ENCODE measurements at regions not wholly inside any gene's neighbourhood (a gene's known extent, or its start where the extent isn't known, plus 50 kb on each side); places are given as distances from the start of the nearest gene placed in this dataset.
"Not testable (repeated sequence)": the region's sequence is repeated elsewhere in the genome, so short reads cannot be mapped to it uniquely, and the experiment has no call there.

DNA sequence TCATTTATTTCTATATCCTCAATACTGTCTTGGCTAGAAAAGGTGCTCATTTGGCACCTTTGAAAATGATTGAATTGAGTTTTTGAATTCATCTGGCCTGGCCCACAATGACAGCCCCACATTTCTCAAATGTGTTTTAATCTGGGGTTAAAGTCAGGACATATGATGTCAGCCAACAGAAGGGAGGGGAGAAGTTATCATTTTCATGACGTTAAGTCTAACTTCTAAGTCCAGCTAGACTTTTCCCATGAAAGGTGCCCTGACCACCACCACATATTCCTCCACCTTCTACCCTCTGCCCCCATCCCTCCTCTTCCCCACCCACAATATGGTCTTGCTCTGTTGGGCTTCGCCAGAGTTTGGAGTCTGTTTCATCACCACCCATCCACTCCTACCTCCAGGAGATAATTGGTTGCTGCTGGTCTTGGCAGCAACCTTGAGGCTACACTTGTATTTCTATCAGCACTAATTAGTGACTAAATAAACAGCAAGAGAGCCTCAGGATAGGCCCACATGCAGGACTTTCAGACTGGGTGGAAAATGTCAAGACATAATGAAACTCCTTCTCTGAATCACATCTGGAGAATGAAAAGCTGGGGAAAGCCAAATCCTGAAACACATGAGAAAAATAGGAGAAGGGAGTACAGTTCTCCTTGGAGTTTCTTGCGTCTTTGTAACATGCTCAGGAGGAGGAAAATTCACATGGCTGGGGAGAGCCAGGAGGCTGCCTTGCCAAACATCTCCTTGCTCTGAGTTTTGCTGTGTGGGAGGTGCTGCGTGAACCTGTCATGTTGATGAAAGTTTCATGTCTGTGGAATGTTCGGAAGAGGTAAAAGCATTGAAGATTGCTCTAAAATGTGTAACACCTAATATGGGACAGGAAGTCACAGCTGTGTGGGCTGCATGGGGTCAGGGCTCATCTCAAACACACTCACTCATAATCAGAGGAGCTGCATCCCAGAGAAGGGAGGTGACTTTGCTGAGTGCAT lies 544.7 kb upstream of the KLF4 start:
- no peak for DNase-seq (ENCODE audit: low spot score)

- not testable (repeated sequence) for DNase-seq (ENCODE audit: low spot score)
Observed at GRCh38 chr9:108032079-108032478, 542.5 kb upstream of the KLF4 start.

DNA sequence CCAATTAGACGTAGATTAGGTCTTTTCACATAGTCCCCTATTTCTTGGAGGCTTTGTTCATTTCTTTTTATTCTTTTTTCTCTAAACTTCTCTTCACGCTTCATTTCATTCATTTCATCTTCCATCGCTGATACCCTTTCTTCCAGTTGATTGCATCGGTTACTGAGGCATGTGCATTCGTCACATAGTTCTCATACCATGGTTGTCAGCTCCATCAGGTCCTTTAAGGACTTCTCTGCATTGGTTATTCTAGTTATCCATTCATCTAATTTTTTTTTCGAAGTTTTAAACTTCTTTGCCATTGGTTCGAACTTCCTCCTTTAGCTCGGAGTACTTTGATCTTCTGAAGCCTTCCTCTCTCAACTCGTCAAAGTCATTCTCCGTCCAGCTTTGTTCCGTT lies 541.7 kb upstream of the KLF4 start:
- not testable (repeated sequence) for DNase-seq (ENCODE audit: low spot score)

DNA sequence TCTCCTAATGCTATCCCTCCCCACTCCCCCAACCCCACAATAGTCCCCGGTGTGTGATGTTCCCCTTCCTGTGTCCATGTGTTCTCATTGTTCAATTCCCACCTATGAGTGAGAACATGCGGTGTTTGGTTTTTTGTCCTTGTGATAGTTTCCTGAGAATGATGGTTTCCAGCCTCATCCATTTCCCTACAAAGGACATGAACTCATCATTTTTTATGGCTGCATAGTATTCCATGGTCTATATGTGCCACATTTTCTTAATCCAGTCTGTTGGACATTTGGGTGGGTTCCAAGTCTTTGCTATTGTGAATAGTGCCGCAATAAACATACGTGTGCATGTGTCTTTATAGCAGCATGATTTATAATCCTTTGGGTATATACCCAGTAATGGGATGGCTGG lies 537.1 kb upstream of the KLF4 start:
- DNase-seq (ENCODE audit: low spot score), result not testable (repeated sequence)

DNA sequence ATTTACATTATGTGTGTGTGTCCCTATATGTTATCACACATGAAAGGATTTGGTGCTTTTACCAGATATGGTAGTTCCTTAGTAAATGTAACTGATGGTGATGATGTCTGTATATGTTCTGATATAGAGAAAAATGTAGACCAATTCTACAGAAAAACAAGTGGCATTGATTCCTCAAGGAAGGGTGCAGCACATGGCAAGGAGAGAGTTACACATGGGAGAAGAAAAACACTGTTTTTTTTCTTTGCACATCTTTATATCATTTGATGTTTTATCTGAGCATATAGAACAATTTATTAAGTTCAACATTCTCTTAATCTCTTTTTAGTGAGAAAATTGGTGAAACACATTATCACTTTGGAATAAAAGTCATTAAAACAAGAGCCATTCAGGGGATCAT lies 535.0 kb upstream of the KLF4 start:
- DNase-seq (ENCODE audit: low spot score), result no peak

- DNase-seq (ENCODE audit: low spot score), result no peak
Observed at GRCh38 chr9:108022246-108022935, 532.8 kb upstream of the KLF4 start.

GRCh38 chr9:108021096-108021710 lies 531.6 kb upstream of the KLF4 start:
- DNase-seq (ENCODE audit: low spot score), result no peak

DNA sequence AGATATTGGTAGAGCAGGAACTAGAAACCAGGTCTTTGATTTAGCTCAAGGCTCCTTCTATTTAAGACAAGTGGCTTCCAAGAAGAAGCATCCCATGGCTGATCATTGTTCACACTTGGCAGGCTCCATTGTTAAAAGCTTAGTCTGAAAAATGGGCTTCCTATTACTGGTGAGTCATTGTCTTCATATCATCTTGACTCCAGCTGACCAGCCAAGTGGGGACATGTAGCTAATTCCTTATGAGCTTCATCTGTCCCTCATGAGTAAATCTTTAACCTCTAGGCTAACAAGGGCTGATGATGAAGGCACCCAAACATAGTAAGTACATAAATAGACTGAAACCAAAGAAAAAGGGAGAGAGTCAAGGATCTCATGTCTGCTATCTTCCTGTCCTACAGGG lies 530.3 kb upstream of the KLF4 start:
- no peak for DNase-seq (ENCODE audit: low spot score)

DNA sequence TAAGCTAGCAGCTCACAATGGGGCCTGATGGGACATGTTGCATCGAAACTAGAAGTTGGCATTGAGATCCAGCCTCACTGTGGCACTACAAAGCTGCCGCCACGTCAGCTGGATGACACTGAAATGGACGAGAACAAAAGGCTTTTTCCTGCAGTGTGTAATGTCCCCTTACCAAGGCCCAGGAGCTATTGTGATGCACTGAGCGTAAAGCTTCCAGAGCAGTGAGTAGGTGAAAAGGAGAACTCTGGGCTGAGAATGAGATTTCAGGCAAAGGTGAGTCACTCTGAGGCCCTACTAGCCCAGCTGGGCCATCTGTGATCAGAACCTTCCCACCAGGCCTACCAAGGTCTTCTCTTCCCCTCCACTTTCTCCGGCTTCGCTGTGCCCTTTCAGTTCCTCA lies 528.1 kb upstream of the KLF4 start:
- no peak for DNase-seq (ENCODE audit: low spot score)

GRCh38 chr9:108016446-108016845 lies 526.9 kb upstream of the KLF4 start:
- DNase-seq (ENCODE audit: low spot score), result no peak

DNA sequence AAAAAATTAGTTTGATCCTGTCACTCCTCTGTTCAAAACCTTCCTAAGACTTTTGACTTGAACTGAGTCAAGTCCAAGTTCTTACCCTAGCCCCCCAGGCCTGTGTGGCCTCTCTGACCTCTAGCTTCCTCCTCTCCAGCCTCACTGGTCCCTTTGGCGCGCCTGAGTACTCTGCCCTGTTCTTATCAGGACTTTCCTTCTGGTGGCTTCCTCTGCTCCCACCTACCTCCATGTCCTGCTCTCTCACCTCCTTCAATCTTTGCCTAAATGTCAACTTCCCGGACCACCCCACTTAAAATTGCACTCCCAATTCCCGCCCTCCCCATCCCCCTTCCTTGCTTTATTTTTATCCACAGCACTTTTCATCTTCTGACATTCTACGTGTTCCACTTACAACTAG lies 526.1 kb upstream of the KLF4 start:
- DNase-seq (ENCODE audit: low spot score), result no peak

DNA sequence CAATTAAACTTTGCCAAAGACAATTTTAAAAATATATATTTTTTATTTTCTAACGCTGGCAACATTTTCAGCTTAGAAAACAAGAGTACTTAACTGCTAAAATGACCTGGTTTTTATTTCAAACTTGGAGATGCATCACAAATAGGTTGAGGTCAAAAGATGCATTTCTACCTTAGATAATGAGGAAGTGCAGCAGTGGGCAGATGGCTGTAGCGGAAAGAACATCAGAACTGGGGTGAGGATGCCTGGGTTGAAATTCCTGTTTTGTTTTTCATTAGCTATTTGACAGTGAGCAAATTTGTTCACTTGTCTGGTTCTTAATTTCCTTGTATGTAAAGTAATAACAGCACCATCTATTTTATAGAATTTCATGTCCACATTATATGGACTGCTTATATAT lies 524.8 kb upstream of the KLF4 start:
- no peak for DNase-seq (ENCODE audit: low spot score)

DNA sequence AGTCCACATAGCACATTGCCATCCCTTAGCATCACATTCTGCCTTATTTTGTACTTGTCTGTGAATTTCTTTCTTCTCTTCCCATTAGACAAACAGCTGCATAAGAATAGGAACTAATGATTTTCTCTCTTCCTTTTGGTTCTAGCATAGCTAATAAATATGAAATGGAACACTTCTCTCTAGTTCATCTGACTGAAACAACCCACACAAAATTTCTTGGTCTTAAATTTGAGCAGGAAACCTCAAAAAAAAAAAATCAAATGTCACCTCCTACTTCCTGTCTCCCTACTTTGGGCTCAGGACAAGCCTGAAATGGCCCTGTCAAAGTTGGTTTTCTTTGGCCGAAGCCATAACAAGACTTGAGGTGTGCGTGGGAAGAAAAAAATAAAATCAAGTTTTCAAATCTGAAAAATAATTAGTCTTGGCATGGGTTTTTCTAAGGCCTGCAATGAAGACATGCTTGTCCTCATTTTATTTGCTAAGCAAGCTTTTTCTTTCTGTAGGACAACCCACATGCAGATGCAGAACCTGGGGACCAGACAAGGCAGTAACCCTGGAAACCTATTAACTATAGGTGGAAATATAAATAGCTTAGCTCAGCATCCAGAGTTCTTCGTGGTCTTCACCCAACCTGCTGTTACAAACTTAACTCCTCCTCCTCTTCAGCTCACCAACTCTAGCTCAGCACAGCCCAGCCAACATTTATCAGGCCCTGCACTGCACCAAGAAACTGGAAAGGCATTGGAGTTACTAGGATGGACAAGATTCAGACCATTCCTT lies 523.5 kb upstream of the KLF4 start:
- no peak for DNase-seq (ENCODE audit: low spot score)

DNA sequence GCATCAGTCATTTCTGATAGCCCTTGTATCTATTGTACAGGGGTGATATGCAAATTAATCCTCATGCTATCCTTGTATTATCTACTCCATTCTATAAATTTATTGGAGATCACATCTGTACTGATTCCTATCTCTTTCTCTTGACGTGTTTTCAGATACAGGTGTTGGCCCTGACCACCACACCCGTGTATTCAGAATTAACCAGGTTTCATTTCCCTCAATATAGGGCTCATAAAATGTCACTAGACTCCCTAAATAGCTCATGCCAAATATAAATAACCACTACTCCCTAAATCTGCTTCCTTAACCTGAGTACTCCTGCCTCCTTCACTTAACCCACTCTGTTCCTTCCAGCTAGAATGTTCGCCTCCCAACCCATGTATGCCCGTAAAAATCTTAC lies 522.8 kb upstream of the KLF4 start:
- no peak for DNase-seq (ENCODE audit: low spot score)

DNA sequence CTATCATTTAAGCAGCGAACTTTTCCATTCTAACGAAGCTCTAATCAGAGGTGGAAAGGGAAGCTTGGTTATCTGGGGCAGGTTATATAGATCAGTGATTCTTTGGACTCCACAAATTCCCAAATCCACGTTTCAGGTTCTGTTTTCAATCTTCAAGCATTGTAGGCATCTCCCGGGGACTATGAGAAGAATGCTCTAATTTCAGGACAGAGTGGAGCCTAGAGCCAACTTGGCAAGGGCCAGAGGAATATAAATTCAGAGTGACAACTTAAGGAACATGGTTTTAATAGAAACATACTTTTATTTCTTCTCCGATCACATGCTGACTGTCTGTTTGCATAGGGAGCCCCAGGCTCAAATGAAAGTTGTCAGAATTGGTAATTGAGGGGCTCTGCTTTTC lies 514.0 kb upstream of the KLF4 start:
- no peak for DNase-seq (ENCODE audit: low spot score)

GRCh38 chr9:108002371-108002956 lies 512.9 kb upstream of the KLF4 start:
- DNase-seq (ENCODE audit: low spot score), result no peak

GRCh38 chr9:108001237-108001636 lies 511.7 kb upstream of the KLF4 start:
- no peak for DNase-seq (ENCODE audit: low spot score)

GRCh38 chr9:107999890-108000289 lies 510.3 kb upstream of the KLF4 start:
- no peak for DNase-seq (ENCODE audit: low spot score)

DNA sequence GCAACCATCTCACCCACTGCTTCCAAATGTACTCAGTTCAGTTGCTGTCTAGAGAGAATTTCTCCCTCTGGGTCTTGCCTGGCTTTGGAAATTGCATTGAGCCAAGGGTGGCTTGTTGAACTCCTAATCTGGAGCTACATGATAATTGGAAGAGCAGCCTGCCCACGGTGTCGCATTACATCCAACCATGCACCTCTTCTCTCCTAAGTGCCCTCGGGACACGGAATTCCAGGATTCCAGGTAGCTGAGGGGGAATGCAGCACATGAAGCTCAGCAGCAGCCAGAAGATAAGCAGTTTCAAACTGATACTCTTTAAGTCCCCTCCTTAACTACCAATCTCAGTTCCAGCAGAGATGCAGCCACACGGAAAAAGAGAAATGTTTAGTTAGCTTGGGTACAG lies 509.4 kb upstream of the KLF4 start:
- no peak for DNase-seq (ENCODE audit: low spot score)

DNA sequence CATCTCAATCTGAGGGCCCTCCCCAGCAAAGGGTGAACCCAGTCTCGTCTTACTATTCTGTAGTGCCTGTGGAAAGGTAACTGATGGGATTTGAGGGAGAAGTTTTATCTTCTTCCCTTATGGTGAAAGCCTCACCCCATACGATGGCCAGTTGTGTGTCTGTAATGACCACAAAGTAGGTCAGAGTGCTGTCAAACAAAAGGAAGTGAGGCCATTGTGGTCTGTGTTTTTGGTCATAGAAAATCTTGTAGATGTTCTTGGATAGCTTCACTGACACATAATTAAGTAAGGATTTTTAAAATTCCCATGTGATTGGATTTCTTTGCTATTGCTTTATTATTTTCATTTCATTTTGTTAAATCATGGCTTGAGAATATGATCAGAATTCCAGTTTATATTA lies 505.1 kb upstream of the KLF4 start:
- DNase-seq (ENCODE audit: low spot score), result no peak

DNA sequence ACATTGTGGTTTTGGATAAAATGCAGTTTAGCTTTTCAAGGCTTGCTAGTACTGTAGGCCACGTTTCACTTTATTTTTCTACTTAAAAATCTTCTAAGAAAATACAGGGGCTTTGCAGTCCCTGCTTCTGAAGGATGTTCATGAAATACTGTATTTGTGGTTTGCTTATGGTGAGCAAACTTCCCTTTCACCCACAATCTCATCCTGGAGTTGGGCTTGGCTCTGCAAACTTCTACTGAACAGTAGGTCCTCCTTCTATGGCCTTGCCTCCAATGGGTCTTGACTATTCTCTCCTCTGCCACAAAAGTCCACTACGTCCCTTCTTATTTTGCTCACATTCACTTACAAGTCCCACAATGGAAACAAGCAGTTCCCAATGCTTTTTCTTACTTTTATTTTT lies 502.7 kb upstream of the KLF4 start:
- no peak for DNase-seq (ENCODE audit: low spot score)

- DNase-seq (ENCODE audit: low spot score), result no peak
Observed at GRCh38 chr9:107991581-107991980, 502.0 kb upstream of the KLF4 start.

All from NAMALWA (cell line).